ENCODE measurements at regions not wholly inside any gene's neighbourhood (a gene's known extent, or its start where the extent isn't known, plus 50 kb on each side); places are given as distances from the start of the nearest gene placed in this dataset.

GRCh38 chr15:58314593-58315216, 117.1 kb upstream of the LIPC start:
- TF ChIP-seq, protein P1, sequence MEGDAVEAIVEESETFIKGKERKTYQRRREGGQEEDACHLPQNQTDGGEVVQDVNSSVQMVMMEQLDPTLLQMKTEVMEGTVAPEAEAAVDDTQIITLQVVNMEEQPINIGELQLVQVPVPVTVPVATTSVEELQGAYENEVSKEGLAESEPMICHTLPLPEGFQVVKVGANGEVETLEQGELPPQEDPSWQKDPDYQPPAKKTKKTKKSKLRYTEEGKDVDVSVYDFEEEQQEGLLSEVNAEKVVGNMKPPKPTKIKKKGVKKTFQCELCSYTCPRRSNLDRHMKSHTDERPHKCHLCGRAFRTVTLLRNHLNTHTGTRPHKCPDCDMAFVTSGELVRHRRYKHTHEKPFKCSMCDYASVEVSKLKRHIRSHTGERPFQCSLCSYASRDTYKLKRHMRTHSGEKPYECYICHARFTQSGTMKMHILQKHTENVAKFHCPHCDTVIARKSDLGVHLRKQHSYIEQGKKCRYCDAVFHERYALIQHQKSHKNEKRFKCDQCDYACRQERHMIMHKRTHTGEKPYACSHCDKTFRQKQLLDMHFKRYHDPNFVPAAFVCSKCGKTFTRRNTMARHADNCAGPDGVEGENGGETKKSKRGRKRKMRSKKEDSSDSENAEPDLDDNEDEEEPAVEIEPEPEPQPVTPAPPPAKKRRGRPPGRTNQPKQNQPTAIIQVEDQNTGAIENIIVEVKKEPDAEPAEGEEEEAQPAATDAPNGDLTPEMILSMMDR (IDR thresholded peaks at IDR 0.05), result no peak
- TF ChIP-seq EZH2phosphoT487 (IDR thresholded peaks at IDR 0.05), result no peak

All from neural progenitor cell (in vitro differentiated cells).